ENCODE measurements at regions not wholly inside any gene's neighbourhood (a gene's known extent, or its start where the extent isn't known, plus 50 kb on each side); places are given as distances from the start of the nearest gene placed in this dataset.

DNA sequence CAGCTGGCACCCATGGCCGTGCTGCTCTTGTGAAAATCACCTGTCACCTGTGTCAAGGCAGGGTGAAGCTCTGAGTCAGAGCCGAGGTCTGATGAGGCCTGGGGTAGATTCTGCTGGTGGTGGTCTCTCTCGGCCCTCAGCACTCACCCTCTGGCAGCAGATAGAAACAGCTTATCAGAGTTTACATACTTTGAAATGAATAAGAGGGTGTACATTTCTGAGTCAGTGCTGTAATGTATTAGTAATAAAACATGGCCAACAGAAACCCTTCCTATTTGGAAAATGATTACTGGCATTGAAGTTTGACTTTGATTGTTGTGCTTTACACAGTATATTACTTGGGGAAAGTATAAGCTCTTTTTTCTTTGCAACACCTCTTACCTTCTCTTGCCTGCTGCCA is 228.8 kb downstream of the SNX10 start:
- DNase-seq: no peak

DNA sequence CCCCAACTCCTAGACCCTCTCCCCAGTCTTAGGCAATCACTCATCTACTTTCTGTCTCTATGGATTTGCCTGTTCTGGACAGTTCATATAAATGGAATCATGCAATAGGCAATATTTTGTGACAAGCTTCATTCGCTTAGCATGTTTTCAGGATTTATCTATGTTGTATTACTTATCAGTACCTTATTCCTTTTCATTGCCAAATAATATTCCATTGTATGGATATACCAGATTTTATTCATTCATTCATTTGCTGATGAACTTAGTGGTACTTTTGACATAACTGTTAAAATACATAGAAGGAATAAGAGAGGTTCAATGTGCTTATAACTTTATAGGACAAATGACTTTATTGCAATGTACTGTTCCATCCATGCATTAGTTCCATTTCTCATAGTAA is 231.0 kb downstream of the SNX10 start:
- no peak for DNase-seq

DNA sequence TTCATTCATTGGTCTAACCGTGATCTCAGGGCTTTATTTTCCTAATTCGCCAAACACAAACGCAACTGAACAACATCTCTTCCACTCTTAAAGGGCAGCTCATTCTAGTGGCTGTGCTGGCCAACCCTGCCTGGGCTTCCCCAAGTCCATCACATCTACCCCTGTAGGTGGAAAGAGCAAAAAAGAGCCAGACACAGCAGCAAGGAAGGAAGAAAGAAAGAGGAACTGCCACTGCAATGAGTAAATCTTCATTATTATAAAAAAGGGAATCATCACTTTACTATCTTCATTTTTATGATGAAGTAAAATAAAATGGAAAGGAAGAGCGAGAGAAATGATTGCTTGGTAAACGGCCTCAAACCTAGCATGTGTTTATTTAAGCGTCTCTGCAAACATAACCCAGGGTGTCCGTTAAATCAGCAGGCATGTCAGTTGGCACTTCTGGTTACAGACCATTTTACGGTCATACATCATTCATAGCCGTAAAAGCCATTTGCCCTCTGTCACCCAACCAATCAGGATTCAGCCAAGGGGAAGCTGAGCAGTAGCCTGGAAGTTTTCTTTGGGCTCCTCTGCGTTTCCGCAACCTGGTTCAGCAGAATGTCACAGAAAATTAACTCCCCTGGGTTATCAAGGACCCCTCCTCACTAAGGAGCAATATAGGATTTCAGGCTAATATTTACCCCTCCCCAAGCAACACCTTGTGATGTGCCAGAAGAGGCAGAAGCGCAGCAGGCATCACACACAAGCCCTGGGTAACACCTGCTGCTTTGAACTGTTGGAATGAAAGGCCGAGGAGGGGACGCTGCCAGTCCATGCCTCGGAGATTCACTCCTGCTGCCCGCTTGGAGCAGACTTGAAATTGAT is 234.0 kb downstream of the SNX10 start:
- peak; percentile 17 for DNase-seq

DNA sequence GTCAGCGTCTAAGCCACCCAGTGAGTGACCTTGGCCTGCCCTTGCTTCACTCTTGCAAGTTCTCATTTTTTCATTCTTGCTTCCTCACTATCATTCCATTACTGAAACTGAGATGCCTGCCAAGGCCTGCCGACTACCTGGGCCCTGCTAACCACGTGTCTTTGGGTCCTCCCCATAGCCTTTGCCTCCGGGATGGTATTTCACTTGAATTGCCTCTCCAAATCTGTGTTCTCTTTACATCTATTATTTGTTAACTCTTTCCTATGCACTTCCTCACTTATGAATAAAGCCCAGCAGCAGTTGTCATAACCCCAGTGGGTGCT is 234.6 kb downstream of the SNX10 start:
- no peak for DNase-seq

DNA sequence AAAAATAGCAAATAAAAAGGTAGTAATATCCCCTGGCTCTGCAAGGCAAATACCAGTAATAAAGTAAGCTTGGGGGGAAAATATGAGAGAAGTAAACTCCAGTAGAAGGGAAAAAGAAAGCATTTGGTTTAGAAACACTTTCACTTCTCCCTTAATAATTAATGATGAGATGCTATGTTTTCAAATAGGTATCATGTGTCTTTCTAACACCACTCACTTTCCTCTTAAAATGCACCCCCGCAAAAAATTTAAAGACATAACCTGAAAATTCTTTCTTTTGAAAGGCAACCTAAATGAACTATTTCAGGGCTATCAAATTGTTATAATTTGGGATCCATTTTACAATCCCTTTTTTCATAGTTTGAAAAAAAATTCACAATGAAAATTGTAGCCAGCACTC is 240.3 kb downstream of the SNX10 start:
- no peak for DNase-seq

DNA sequence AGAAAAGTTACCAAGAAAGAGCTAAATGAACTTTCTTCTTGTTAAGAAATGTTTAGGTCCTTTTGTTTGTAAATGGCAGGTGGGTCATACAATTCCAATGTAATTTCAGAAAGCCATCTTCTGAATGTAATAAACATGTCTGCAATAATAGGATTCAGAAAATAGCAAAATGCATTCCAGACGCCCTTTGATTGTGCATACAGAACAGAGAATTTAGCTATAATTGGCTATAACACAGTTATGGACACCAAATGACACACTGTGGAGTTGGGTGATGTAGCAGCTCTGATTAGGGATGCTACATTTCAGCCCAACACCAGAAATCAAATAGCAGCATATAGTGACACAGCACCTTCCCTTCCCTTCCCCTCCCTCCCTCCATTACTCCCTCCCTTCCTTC is 240.8 kb downstream of the SNX10 start:
- no peak for DNase-seq

DNA sequence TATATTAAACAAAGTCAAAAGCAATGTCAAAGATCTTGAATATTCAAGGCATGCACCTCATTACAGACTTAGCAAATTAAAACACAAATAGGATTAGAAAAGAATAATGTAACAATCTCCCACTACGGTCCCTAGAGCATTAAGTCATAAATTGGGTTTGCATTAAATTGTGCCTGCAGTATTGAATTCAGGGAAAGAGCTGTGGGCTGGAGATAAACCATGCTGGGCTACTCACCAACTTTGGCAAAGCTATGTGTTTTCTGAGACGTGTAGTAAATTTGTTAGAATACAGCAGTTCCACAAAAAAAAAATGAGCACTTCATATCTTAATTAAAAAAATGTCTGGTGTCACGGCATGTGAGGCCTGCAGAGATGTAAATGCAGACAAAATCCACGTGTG is 241.6 kb downstream of the SNX10 start:
- no peak for DNase-seq

DNA sequence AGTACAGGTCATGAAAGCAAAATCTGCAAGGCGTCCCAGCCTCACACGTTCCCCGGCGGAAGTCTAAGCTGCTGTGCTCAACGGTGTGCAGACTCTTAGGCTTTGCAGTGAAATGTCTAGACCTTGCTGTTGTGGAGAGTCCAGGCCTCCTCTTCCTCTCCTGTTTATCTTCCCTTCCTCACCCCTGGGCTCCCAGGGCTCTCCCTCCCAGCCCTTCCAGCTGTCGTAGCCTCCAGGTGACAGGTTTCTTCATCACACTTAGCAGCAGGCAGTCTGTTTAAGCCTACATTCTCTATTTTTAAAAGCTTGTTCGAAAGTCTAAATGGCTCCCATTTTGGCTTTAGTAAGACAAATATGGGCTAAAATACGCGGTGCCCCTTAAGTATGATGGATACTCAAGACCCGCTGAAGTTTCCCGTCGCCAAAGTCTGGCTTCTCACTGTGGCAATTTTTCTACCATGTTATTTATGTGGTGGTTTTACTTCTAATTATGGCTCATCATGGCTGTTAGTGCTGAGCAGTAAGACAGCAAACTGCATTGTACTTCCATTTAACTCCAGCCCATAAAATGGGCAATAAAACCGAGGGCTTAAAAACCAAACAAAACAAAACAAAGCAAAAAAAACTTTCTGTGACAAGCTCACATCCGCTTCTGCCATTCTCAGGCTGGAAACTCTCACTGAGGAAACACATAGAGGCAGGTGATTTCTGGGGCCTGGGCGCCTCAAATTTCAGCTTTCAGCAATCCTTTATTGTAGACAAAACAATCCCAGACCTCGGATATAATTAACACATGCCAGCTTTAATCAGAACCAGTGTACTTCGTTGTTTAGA is 243.2 kb downstream of the SNX10 start:
- DNase-seq: no peak

DNA sequence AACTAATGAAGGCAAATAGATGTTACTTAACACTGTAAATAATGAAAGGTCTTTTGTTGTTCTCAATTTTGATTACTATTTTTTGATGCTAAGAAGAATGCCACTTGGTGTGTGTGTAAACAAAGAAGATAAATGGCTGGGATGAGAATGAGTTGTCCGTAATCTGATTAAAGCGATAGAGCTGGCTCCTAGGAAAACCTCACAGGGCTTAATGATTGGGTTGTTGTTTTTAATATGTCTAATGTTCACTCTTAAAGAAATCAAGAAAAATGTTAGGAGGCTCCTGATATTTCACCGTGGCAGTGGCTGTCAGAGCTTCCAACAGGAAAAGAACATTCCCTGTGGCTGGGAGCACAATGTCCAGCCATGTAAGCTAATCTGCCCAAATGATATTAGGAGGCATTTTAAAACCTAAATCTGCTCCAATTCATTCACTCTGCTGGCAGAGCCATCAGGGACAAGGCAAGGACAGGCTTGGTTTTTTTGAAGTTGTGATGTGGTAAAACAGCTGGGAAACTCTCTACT is 243.9 kb downstream of the SNX10 start:
- no peak for DNase-seq

DNA sequence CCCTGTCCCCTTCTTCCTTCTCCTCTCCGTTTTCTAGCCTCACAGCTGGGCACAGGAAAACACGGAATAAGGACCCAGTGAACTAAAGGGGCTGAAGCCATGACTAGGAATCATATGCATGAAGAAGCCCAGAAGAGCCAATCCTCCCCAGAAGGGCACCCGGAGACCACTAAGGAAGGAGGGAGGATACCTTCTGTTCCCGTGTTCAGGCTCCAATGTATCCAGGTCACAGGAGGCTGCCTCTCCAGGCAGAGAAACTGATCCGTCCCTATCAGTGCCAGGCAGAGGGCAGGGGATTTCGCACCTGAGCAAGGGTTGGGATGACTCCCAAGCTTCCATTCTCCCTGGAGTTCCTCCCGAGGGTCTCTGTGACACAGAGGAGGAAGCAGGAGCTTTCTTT is 246.6 kb downstream of the SNX10 start:
- DNase-seq: no peak

DNA sequence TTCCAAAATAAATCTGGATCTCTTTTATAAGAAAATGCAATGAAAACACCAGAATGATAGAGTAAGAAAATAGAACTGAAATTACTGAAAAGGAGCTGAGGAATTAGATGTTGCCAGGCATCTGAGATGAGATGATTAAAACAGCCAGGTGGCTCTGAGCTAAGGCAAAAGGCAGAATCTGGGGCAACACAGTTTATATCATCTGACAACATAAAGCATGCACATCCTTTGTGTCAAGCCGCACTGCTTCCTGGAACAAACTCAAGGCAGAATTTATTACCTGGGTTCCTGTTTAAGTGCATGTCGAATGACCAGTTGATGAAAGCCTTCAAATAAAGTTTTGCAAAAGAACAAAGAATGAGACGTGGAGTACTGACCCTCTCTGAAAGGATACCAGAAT is 247.0 kb downstream of the SNX10 start:
- DNase-seq: no peak

DNA sequence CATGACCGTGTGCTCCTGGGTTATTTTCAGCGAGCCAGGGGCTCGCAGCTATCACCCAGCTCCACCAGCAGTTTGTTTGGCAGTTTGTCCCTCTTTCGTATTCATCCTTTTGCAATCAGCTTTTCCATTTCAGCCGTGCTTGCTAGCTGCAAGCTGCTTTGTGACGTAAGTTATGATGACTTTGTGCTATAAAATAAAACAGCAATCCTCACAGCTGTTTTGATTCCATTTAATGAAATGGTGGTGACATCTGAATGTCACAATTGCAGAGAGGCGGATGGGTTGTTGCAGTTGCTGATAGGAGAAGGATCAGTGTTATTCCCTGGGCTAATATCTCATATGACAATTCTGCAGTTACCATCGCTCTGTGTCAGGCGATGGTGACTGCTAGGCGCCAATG is 251.7 kb downstream of the SNX10 start:
- DNase-seq: no peak

DNA sequence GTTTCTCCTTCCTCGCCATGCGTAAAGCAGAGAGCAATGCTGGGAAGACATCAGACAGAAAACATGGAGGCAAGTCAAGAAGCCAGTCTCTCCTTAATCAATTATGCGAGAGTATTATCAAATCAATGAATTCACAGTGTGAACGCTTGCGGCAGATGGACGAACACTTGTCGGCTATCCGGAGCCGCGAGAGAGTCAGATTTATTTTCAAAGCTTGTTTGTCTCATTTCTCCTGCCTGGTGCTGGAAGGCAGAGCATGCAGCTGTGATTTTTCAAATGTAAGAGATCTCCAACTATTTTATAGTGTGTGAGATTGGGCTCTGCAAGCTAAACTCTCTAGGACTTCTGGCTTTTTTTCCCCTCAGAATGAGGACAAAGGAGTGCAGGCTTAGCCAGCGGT is 252.3 kb downstream of the SNX10 start:
- no peak for DNase-seq

DNA sequence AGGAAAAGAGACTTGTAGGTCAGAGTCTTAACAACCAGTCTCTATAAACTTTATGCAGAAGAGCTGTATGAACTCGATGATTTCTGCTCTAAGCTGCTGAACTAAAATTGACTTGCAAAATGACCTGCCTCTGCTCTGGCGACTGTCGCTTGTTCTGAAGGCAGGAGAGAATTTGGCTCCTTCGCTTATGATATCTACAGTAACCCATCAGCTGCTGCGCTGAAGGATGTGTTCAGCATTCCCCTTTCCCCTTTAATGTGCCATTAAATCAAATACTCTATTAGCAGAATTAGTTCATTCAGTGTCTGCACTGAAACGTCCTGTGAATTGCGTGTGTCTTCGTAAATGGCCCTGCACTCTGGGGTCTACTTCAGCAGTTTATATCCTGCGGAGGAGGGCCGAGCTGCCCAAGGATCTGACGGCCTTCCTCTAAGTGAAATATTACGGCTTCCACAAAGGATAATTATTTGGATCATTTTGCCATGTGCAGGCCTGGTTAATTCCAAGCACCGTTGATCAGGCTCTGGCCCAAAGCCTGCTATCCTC is 254.9 kb downstream of the SNX10 start:
- no peak for DNase-seq

DNA sequence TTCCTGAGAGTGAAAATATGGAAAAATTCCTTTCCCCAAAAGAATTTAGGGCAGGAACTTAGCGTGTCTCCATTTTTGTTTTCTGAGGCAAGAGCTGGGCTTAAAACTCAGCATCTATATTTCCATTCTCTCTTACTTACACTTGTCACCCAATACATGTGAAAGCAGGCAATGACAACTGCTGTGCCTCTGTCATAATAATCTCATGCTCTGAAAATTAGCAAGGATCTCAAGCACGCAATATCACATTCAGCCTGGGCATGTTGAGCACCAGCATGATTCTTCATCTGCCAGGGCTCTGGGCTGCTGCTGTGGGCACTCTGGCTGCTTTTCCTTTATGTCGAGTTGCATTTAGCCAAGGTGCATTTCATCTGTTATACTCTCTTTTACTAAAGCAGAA is 255.5 kb downstream of the SNX10 start:
- DNase-seq: no peak

DNA sequence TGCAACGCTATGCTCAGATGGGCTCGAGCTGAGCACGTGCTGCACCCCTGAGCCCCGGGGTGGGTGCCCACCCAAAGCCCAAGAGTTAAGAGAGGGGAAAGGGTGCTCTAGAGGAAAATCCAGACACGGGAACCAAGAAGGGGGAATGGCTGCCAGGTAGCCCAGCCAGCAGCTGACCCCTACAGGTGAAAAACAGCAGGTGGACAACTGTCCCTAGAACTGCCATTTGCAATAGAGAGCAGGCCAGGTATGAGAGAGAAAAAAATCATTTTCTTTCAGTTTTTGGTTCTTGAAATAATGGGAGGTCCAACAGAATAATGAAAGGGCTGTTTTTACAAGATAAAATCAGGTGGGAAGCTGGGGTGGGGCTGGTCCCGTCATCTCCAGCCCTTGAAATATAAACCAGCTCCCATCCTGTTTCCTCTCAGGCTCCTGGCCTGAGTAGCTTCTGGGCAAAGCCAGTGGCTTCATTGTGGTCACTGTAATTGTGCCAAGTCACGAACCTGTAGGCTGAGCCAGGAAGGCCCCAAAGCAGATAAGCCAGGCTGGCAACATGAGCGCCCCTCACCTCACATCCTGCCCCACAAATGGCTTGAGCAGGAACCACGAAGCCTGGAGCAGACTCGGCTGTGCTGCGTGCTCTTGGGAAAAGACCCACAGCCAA is 257.8 kb downstream of the SNX10 start:
- DNase-seq: no peak

DNA sequence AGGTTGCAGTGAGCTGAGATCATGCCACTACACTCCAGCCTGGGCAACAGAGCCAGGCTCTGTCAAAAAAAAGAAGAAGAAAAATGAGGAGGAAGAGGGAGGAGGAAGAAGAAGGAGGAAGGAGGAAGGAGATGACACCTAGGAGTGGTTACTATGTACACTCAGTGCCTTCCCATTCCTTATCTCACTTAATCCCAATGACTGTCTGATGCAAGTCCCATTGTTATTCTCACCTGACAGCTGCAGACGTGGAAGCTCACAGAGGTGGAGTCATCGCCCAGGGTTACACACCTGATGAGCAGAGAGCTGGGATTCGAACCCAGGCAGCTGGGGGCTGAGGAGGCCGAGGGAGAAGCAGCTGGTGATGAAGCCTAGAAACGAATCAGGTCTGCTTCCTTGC is 258.8 kb downstream of the SNX10 start:
- no peak for DNase-seq

DNA sequence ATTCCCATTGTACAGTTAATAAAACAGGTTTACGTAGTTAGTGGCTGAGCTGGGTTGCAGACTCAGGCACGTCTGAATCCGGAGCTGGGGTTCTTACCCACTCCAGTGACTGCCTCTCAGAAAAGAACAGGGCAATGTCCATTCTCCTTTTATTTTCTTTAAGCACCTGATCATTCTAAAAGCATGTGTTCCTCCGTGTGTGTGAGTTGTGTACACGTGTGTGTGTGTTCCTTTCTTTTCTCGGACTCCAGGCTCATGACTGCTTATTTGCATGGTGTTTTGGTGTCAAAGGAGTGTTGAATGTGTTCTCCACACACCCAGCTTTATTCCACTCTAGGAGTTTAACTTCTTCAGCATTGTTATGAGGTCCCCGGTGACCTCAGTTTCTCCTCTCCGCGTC is 260.1 kb downstream of the SNX10 start:
- no peak for DNase-seq

DNA sequence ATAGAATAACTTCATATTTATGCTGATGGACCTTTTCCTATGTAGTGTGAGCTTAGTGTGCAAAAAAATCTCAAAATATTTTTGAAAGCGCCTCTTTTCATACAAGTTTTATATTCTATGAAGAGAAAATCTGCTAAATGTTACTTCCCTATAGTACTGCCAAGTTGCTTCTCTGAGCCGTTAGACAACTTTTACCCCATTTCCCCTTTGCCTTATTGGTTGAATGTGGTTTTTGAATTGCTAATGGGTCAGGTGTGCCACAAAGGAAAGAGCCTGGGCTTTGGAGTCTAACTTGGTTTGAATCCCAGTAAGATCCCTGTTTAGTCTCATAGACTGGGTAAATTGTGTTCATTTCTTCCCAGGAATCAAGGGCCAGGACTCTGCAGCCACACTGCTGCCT is 261.5 kb downstream of the SNX10 start:
- DNase-seq: peak; percentile 4

DNA sequence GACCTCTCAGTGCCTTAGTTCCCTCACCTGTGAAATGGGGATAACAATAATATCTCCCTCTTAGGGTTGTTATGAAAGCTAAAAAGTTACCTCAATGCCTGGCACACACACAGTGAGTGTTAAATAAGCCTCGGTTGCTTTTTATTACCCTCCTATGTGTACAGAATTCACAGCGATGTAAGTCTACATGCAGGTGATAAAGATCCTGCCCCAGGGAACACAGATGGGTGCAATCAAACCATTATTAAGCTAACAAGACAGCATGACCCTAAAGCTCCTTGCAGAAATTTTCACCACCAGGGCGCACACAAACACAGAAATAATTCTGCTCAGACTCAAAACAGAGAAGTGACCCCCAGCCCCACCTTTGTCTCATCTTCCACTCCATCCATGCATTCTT is 261.9 kb downstream of the SNX10 start:
- no peak for DNase-seq

DNA sequence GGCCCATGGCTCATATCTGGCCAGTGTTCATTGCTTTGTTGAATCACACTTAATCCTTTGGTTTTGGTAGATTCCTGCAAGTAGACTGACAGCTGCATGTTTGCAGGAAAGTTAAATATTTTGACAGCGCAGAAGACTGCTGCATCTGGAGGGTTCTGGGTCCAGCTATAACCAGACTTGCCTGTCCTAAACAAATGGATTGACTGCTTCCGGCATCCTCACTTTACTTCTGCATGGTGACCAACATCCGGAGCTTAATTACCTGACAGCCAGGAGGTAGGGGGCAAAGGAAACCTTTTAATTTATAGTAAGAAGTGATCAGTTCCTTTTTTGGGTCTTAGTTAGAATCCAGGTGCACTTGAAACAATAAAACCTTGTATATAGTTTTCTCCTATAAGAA is 263.3 kb downstream of the SNX10 start:
- no peak for DNase-seq

DNA sequence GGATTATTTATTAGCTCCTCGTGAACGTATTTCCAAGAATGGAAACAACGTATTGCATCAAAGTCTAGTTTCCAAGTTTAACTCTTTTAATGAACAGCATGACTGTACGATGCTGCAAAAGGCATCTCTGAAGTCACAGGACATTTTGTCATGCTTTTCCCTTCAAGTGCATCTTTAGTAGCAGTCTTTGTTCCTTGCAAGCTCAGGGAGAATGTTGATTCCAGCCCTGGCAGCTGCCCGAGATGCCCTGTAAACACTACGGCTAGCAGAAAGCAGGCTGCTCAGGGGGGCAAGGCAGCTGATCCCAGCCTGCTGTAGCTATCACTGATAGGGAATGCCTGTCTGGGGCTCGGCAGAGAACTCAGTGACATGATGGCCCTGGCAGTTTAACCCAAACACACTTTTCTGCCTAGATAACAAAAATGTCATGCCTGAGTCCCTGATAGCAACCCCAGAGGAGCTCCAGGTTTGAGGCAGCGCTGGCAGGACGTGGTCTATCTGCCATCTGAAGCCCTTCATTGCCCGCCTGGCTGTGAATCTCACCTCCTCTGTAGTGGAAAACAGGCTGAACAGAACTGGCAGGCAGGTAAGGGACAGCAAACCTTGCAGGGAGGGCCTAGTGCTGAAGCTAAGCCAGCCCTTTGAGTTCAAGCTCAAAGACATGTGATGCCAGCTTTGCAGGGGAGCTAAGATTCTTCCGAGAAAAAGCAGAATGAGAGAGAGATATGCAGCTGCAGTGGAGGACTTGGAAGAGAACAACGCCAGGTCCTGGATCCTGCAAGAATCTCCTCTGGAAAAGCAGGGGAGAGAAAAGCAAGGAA is 264.6 kb downstream of the SNX10 start:
- DNase-seq: no peak
